Kidney epithelial cell (primary cell): ENCODE measurements at regions not wholly inside any gene's neighbourhood (a gene's known extent, or its start where the extent isn't known, plus 50 kb on each side); places are given as distances from the start of the nearest gene placed in this dataset.

Source experiments
- DNase-seq: peaks from one replicate; pipeline ENCODE4 v3.0.0-alpha.2; 2010; ENCODE audit warnings: low read depth
- H3K27me3 ChIP-seq: 2 replicates; pipeline ENCODE4 v1.6.0; 2011; ENCODE audit warnings: low read length; ENCODE audit not compliant: control insufficient read depth, insufficient read depth
- H3K36me3 ChIP-seq: 2 replicates; pipeline ENCODE4 v1.5.1; 2011; ENCODE audit warnings: low read length; ENCODE audit not compliant: control insufficient read depth, insufficient read depth
- H3K4me3 ChIP-seq: 2 replicates; pipeline ENCODE4 v1.5.1; 2011; ENCODE audit warnings: low read depth, mild to moderate bottlenecking, control low read depth, low read length
- TF ChIP-seq, protein P1 (sequence below): IDR thresholded peaks from 2 replicates; pipeline ENCODE4 v1.5.1; 2011; ENCODE audit warnings: mild to moderate bottlenecking, moderate library complexity, low read length, control low read depth, inconsistent platforms; ENCODE audit not compliant: insufficient read depth, poor library complexity, severe bottlenecking

DNA sequence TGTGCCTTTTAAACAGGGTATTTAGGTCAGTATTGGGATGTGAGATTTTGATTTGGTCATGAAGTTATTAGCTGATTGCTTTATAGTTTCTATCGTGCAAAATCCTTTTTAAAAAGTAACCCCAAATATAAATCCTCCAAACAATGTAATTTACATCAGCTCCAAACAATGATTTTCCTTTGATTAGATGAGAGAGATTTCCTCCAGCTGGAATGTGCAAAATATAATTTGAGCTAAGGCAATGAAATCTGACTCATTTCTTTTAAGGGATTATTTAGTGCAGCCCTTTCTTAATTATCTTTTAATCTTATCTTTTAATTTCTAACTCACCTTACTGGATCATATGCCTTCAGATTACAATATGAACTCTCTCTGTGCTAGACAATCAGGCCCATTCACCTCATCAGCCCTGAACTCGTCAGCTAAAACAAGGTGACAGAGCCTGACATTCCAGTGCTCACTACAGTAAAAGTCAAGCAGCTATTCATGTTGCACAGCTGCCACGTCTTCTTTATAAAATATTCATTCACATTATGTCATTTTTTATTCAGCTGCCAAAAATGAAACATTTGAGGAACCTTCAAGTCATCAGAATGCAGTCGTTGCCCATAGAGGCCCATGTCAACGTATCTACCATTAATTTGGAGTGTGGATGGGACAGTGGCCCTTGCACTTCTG lies 440.1 kb downstream of the CBLN4 start:
- TF ChIP-seq, protein P1, sequence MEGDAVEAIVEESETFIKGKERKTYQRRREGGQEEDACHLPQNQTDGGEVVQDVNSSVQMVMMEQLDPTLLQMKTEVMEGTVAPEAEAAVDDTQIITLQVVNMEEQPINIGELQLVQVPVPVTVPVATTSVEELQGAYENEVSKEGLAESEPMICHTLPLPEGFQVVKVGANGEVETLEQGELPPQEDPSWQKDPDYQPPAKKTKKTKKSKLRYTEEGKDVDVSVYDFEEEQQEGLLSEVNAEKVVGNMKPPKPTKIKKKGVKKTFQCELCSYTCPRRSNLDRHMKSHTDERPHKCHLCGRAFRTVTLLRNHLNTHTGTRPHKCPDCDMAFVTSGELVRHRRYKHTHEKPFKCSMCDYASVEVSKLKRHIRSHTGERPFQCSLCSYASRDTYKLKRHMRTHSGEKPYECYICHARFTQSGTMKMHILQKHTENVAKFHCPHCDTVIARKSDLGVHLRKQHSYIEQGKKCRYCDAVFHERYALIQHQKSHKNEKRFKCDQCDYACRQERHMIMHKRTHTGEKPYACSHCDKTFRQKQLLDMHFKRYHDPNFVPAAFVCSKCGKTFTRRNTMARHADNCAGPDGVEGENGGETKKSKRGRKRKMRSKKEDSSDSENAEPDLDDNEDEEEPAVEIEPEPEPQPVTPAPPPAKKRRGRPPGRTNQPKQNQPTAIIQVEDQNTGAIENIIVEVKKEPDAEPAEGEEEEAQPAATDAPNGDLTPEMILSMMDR = no peak
- Histone ChIP-seq H3K27me3 (no peaks in the 10 kb centered on the region), H3K4me3 (no peak overlapping the region), H3K36me3 (no peaks in the 10 kb centered on the region)
- DNase-seq = no peak

DNA sequence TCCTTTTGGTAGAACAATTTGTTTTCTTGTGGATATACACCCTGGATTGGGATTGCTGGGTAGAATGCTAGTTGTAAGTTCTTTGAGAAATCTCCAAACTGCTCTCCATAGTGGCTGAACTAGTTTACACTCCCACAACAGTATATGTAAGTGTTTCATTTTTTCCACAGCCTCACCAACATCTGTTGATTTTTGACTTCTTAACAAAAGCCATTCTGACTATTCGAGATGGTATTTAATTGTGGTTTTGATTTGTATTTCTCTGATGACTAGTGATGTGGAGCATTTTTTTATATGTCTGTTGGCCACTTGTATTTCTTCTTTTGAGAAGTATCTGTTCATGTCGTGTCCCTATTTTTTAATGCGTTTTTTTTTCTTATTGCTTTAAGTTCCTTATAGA lies 444.1 kb downstream of the CBLN4 start:
- Histone ChIP-seq H3K36me3 (no peaks in the 10 kb centered on the region), H3K4me3 (no peak overlapping the region), H3K27me3 (no peaks in the 10 kb centered on the region)
- no peak for DNase-seq
- TF ChIP-seq, protein P1 = no peak

DNA sequence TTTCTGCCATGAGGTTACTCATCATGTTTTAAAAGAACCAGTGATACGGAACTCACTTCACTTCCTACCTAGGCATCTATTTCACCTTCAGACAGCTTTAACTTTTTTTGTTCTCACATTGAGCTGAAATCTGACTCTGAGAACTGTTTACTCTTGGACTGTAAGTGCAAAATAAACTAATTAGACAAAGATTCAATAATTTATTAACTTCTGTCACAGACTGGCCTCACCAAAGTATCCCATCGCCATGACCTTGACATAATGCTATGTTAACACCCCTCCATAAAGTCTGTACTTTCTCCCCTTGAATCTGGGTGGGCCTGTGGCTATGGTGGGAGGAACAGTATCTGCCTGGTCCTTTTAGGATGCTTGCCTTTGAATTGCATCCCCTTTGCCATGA lies 448.1 kb downstream of the CBLN4 start:
- no peaks in the 10 kb centered on the region for H3K36me3 ChIP-seq
- DNase-seq = no peak
- H3K27me3 ChIP-seq = no peaks in the 10 kb centered on the region
- no peak overlapping the region for H3K4me3 ChIP-seq
- TF ChIP-seq, protein P1 = no peak

DNA sequence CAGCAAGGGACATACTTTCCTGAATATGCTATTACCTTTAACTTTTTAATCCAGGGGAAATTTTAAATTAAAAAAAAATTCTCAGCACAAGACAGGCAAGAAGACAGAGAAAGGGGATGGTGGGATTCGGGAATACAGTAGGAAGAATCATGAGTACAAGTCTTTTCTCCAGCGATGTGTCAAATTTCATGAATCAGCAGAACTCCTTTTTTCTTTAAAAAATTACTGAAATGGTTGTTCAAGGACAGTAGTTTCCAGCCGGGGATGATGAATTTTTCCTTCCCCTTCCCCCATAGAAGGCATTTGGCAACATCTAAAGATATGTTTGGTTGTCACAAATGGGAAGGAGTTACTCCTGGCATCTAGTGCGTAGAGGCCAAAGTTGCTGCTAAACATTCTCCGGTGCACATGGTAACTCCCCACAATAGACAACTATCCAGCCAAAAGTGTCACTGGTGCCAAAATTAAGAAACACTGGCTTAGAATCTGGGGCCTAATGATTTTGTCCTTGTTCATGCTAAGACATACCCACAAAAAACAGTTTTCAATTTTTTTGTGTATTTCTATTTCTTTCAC lies 450.2 kb downstream of the CBLN4 start:
- DNase-seq = no peak
- H3K4me3 ChIP-seq = no peak overlapping the region
- H3K27me3 ChIP-seq = no peaks in the 10 kb centered on the region
- H3K36me3 ChIP-seq = no peaks in the 10 kb centered on the region
- TF ChIP-seq, protein P1 = no peak

DNA sequence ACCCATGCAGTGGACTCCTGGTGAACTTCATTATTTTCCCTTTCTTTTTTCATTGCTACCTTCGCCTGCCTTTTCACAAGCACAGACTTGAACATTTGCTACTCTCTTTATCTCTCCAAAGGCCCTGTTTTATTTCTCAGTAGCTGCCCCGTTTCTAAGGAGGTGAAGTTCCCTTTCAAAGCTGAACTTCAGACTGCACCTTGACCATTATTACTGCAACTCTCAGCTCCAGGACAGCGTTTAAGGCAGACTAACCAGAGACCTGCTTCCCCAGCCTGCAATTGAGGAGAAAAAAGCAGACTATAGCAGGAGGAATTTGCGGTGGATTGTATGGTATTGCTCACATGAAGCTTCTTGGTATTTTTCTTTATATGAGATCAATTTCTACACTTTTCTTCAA lies 460.7 kb downstream of the CBLN4 start:
- TF ChIP-seq, protein P1 = no peak
- DNase-seq = no peak
- H3K27me3 ChIP-seq = no peaks in the 10 kb centered on the region
- no peaks in the 10 kb centered on the region for H3K36me3 ChIP-seq
- H3K4me3 ChIP-seq = no peak overlapping the region

DNA sequence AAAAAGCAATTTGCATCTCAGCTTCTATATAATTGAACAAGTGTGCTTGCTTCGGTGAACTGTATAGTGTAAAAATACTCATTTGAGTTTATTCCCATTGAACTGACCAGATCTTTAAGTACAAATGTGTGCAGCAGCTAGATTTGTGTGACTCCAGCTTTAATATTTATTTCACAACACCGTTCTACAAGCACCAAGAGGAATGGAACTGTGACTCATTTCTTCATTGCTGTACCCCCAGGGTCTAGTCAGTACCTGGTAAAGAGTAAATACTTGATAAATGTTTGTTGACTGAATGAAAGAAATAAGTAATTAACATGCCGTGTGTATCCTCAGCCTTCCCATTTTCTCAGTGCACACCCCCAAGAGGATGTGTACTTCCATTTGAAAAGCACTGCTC lies 464.8 kb downstream of the CBLN4 start:
- DNase-seq = no peak

More for the DNA sequence above, 464.8 kb downstream of the CBLN4 start:
- TF ChIP-seq, protein P1 = no peak
- H3K36me3 ChIP-seq = no peaks in the 10 kb centered on the region
- no peak overlapping the region for H3K4me3 ChIP-seq
- no peaks in the 10 kb centered on the region for H3K27me3 ChIP-seq
